Left lung (tissue), 4 donors: ENCODE measurements at regions not wholly inside any gene's neighbourhood (a gene's known extent, or its start where the extent isn't known, plus 50 kb on each side); places are given as distances from the start of the nearest gene placed in this dataset.

Experiments used
- ATAC-seq: fragments of 200-7000 bp; cut with Tn5 transposase; one replicate; pipeline ENCODE4 v1.9.1; 2020; ENCODE audit warnings: moderate library complexity
- DNase-seq, 4 donors: peaks; one replicate each; pipeline ENCODE4 v3.0.0-alpha.2; 2013 to 2020
- H3K27ac ChIP-seq, 2 donors: fragments of 200-600 bp; sonication (generic) in 1 of 2; one replicate each; pipeline versions ENCODE4 v1.5.0 to v1.8.0; 2020 to 2021
- H3K27me3 ChIP-seq, 2 donors: fragments of 200-600 bp; sonication (generic) in 1 of 2; one replicate each; pipeline versions ENCODE4 v1.5.0 to v1.8.0; 2020 to 2021
- H3K36me3 ChIP-seq, 2 donors: fragments of 200-600 bp; sonication (generic) in 1 of 2; one replicate each; pipeline versions ENCODE4 v1.5.0 to v1.8.0; 2020 to 2021
- H3K4me1 ChIP-seq, 2 donors: fragments of 200-600 bp; one replicate each; pipeline ENCODE4 v1.8.0; 2021
- H3K4me3 ChIP-seq, 2 donors: fragments of 200-600 bp; sonication (generic) in 1 of 2; one replicate each; pipeline versions ENCODE4 v1.5.0 to v1.8.0; 2020 to 2021; ENCODE audit warnings: mild to moderate bottlenecking in 1 of 2
- H3K9me3 ChIP-seq, 2 donors: fragments of 200-600 bp; sonication (generic) in 1 of 2; one replicate each; pipeline versions ENCODE4 v1.5.0 to v1.8.0; 2020 to 2021
- intact Hi-C, 2 donors: fragments of 100-400 bp; cut with DNase I; formaldehyde crosslinking; loops; one replicate each; pipeline versions ENCODE4 v1.11.2 to v1.14.2; 2022
- TF ChIP-seq, protein P1 (sequence below), 2 donors: fragments of 200-600 bp; sonication (generic) in 1 of 2; IDR thresholded peaks; one replicate each; pipeline versions ENCODE4 v1.5.0 to v1.8.0; 2021; ENCODE audit warnings: antibody characterized with exemption in 2 of 2
- donor health status: DM: no; HTN: yes; CAD: no.
- donor health status: DM: no; HTN: no; CAD: no.

DNA sequence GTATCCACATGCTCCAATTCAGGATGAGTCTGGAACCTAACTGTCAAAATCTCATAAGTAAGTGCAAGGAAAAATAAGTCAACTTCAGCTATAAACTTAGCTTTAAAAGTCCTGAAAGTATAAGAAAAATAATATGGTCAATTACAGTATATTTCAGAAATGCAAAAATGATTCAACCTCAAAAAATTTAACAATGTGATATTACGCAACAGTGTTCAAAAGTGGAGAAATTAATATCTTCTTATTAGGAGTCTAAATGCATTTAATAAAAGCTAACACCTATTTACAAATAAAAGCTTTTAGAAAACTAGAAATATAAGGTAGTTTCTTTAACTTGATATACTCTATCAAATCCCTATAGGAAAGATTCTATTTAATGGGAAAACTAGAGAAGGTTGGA lies 111.2 kb upstream of the OPRM1 start:
- H3K9me3 ChIP-seq, result no peaks in the 10 kb centered on the region
- no peak for ATAC-seq
- intact Hi-C loops, result no loop called here
- DNase-seq, result no peak
- H3K27ac ChIP-seq, result no peak overlapping the region
- TF ChIP-seq, protein P1, sequence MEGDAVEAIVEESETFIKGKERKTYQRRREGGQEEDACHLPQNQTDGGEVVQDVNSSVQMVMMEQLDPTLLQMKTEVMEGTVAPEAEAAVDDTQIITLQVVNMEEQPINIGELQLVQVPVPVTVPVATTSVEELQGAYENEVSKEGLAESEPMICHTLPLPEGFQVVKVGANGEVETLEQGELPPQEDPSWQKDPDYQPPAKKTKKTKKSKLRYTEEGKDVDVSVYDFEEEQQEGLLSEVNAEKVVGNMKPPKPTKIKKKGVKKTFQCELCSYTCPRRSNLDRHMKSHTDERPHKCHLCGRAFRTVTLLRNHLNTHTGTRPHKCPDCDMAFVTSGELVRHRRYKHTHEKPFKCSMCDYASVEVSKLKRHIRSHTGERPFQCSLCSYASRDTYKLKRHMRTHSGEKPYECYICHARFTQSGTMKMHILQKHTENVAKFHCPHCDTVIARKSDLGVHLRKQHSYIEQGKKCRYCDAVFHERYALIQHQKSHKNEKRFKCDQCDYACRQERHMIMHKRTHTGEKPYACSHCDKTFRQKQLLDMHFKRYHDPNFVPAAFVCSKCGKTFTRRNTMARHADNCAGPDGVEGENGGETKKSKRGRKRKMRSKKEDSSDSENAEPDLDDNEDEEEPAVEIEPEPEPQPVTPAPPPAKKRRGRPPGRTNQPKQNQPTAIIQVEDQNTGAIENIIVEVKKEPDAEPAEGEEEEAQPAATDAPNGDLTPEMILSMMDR (IDR thresholded peaks at IDR 0.05), result no peak
- no peaks in the 10 kb centered on the region for H3K4me1 ChIP-seq
- H3K36me3 ChIP-seq, result no peaks in the 10 kb centered on the region
- H3K27me3 ChIP-seq, result no peaks in the 10 kb centered on the region
- H3K4me3 ChIP-seq, result no peak overlapping the region

- H3K4me1 ChIP-seq, result no peaks in the 10 kb centered on the region
- TF ChIP-seq, protein P1 (IDR thresholded peaks at IDR 0.05), result no peak
- no peak for DNase-seq
- intact Hi-C loops, result no loop called here
- ATAC-seq, result no peak
- H3K36me3 ChIP-seq, result no peaks in the 10 kb centered on the region
- H3K4me3 ChIP-seq, result no peak overlapping the region
- H3K9me3 ChIP-seq, result peaks cover 0 to 5% of the 10 kb centered on the region in 2 donors
- H3K27ac ChIP-seq, result no peak overlapping the region
- H3K27me3 ChIP-seq, result no peaks in the 10 kb centered on the region
Observed at GRCh38 chr6:153898360-153899059, 140.5 kb upstream of the OPRM1 start.

GRCh38 chr6:153882411-153882810 lies 156.6 kb upstream of the OPRM1 start:
- Histone ChIP-seq H3K9me3 (peaks cover 0 to 12% of the 10 kb centered on the region in 2 donors), H3K4me3 (no peak overlapping the region), H3K36me3 (no peaks in the 10 kb centered on the region), H3K4me1 (no peaks in the 10 kb centered on the region), H3K27ac (no peak overlapping the region), H3K27me3 (no peaks in the 10 kb centered on the region)
- DNase-seq (no peak), ATAC-seq (no peak)
- TF ChIP-seq, protein P1 (IDR thresholded peaks at IDR 0.05), result no peak
- intact Hi-C loops, result no loop called here

- no peak for DNase-seq
- intact Hi-C loops, result no loop called here
- Histone ChIP-seq H3K4me3 (no peak overlapping the region), H3K27me3 (no peaks in the 10 kb centered on the region), H3K36me3 (no peaks in the 10 kb centered on the region), H3K4me1 (no peaks in the 10 kb centered on the region), H3K27ac (no peak overlapping the region), H3K9me3 (peaks cover 0 to 10% of the 10 kb centered on the region in 2 donors)
- ATAC-seq, result peak; percentile 15
- TF ChIP-seq, protein P1 (IDR thresholded peaks at IDR 0.05), result no peak
Observed at GRCh38 chr6:153873541-153873940, 165.5 kb upstream of the OPRM1 start.

DNA sequence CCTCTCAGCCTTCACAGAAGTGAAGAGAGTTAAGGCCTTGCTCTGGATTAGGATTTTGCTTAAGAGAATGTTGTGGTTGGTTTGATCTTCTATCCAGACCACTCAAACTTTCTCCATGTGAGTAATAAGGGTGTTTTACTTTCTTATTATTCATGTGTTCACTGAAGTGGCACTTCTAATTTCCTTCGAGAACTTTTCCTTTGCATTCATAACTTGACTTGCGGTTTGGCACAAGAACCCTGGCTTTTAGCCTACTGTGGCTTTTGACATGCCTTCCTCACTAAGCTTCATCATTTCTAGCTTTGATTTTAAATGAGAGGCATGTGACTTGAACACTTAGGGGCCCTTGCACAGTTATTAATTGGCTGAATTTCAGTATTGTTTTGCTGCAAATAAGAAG lies 166.1 kb upstream of the OPRM1 start:
- Histone ChIP-seq H3K4me1 (no peaks in the 10 kb centered on the region), H3K27ac (no peak overlapping the region), H3K4me3 (no peak overlapping the region), H3K27me3 (no peaks in the 10 kb centered on the region), H3K36me3 (no peaks in the 10 kb centered on the region), H3K9me3 (peaks cover 0 to 11% of the 10 kb centered on the region in 2 donors)
- DNase-seq (peak in 3 of 4 donors; percentile 1 to 52 (median 27)), ATAC-seq (peak; percentile 85)
- TF ChIP-seq, protein P1 (IDR thresholded peaks at IDR 0.05), result no peak
- intact Hi-C loops, result no loop called here
